ENCODE measurements at regions not wholly inside any gene's neighbourhood (a gene's known extent, or its start where the extent isn't known, plus 50 kb on each side); places are given as distances from the start of the nearest gene placed in this dataset.

- no peaks in the 10 kb centered on the region for H3K9me3 ChIP-seq (ENCODE audit: control insufficient read depth in 2 of 2, low read length in 2 of 2)
- H3K27me3 ChIP-seq (ENCODE audit: control insufficient read depth in 2 of 2, insufficient read depth in 2 of 2, low read length in 2 of 2): no peaks in the 10 kb centered on the region
- H3K4me1 ChIP-seq (ENCODE audit: control insufficient read depth in 2 of 2, insufficient read depth in 2 of 2, low read length in 2 of 2): no peaks in the 10 kb centered on the region
- H3K36me3 ChIP-seq (ENCODE audit: control insufficient read depth in 2 of 2, insufficient read depth in 2 of 2, low read length in 2 of 2): no peaks in the 10 kb centered on the region
- no peak overlapping the region for H3K9ac ChIP-seq (ENCODE audit: low read depth in 1 of 2, low read length in 2 of 2)
- H3K27ac ChIP-seq (ENCODE audit: low read depth in 2 of 2, low read length in 2 of 2): no peak overlapping the region
- H3K4me3 ChIP-seq (ENCODE audit: low read length in 2 of 2): no peak overlapping the region
These were observed 213.3 kb upstream of the ZNF536 start for GRCh38 chr19:30158893-30159245.

GRCh38 chr19:30159636-30160035 lies 212.5 kb upstream of the ZNF536 start:
- Histone ChIP-seq H3K36me3 (ENCODE audit: control insufficient read depth in 2 of 2, insufficient read depth in 2 of 2, low read length in 2 of 2) (no peaks in the 10 kb centered on the region), H3K9ac (ENCODE audit: low read depth in 1 of 2, low read length in 2 of 2) (no peak overlapping the region), H3K4me3 (ENCODE audit: low read length in 2 of 2) (no peak overlapping the region), H3K27ac (ENCODE audit: low read depth in 2 of 2, low read length in 2 of 2) (no peak overlapping the region), H3K9me3 (ENCODE audit: control insufficient read depth in 2 of 2, low read length in 2 of 2) (no peaks in the 10 kb centered on the region), H3K27me3 (ENCODE audit: control insufficient read depth in 2 of 2, insufficient read depth in 2 of 2, low read length in 2 of 2) (no peaks in the 10 kb centered on the region), H3K4me1 (ENCODE audit: control insufficient read depth in 2 of 2, insufficient read depth in 2 of 2, low read length in 2 of 2) (no peaks in the 10 kb centered on the region)

GRCh38 chr19:30160426-30160825 lies 211.8 kb upstream of the ZNF536 start:
- no peaks in the 10 kb centered on the region for H3K36me3 ChIP-seq (ENCODE audit: control insufficient read depth in 2 of 2, insufficient read depth in 2 of 2, low read length in 2 of 2)

GRCh38 chr19:30161021-30161655 lies 211.0 kb upstream of the ZNF536 start:
- H3K27ac ChIP-seq (ENCODE audit: low read depth in 2 of 2, low read length in 2 of 2): no peak overlapping the region
- H3K9me3 ChIP-seq (ENCODE audit: control insufficient read depth in 2 of 2, low read length in 2 of 2): no peaks in the 10 kb centered on the region
- no peak overlapping the region for H3K9ac ChIP-seq (ENCODE audit: low read depth in 1 of 2, low read length in 2 of 2)
- H3K27me3 ChIP-seq (ENCODE audit: control insufficient read depth in 2 of 2, insufficient read depth in 2 of 2, low read length in 2 of 2): no peaks in the 10 kb centered on the region
- H3K4me1 ChIP-seq (ENCODE audit: control insufficient read depth in 2 of 2, insufficient read depth in 2 of 2, low read length in 2 of 2): no peaks in the 10 kb centered on the region
- no peaks in the 10 kb centered on the region for H3K36me3 ChIP-seq (ENCODE audit: control insufficient read depth in 2 of 2, insufficient read depth in 2 of 2, low read length in 2 of 2)
- no peak overlapping the region for H3K4me3 ChIP-seq (ENCODE audit: low read length in 2 of 2)

More at GRCh38 chr19:30160426-30160825, 211.8 kb upstream of the ZNF536 start:
- Histone ChIP-seq H3K4me1 (ENCODE audit: control insufficient read depth in 2 of 2, insufficient read depth in 2 of 2, low read length in 2 of 2) (no peaks in the 10 kb centered on the region), H3K27me3 (ENCODE audit: control insufficient read depth in 2 of 2, insufficient read depth in 2 of 2, low read length in 2 of 2) (no peaks in the 10 kb centered on the region), H3K4me3 (ENCODE audit: low read length in 2 of 2) (no peak overlapping the region), H3K9ac (ENCODE audit: low read depth in 1 of 2, low read length in 2 of 2) (no peak overlapping the region), H3K27ac (ENCODE audit: low read depth in 2 of 2, low read length in 2 of 2) (no peak overlapping the region), H3K9me3 (ENCODE audit: control insufficient read depth in 2 of 2, low read length in 2 of 2) (no peaks in the 10 kb centered on the region)

GRCh38 chr19:30161770-30162169 lies 210.4 kb upstream of the ZNF536 start:
- no peaks in the 10 kb centered on the region for H3K4me1 ChIP-seq (ENCODE audit: control insufficient read depth in 2 of 2, insufficient read depth in 2 of 2, low read length in 2 of 2)
- no peaks in the 10 kb centered on the region for H3K9me3 ChIP-seq (ENCODE audit: control insufficient read depth in 2 of 2, low read length in 2 of 2)
- H3K36me3 ChIP-seq (ENCODE audit: control insufficient read depth in 2 of 2, insufficient read depth in 2 of 2, low read length in 2 of 2): no peaks in the 10 kb centered on the region
- no peak overlapping the region for H3K4me3 ChIP-seq (ENCODE audit: low read length in 2 of 2)
- no peaks in the 10 kb centered on the region for H3K27me3 ChIP-seq (ENCODE audit: control insufficient read depth in 2 of 2, insufficient read depth in 2 of 2, low read length in 2 of 2)
- H3K9ac ChIP-seq (ENCODE audit: low read depth in 1 of 2, low read length in 2 of 2): no peak overlapping the region
- H3K27ac ChIP-seq (ENCODE audit: low read depth in 2 of 2, low read length in 2 of 2): no peak overlapping the region

GRCh38 chr19:30162718-30163117 lies 209.5 kb upstream of the ZNF536 start:
- Histone ChIP-seq H3K9ac (ENCODE audit: low read depth in 1 of 2, low read length in 2 of 2) (no peak overlapping the region), H3K36me3 (ENCODE audit: control insufficient read depth in 2 of 2, insufficient read depth in 2 of 2, low read length in 2 of 2) (no peaks in the 10 kb centered on the region), H3K27ac (ENCODE audit: low read depth in 2 of 2, low read length in 2 of 2) (no peak overlapping the region), H3K27me3 (ENCODE audit: control insufficient read depth in 2 of 2, insufficient read depth in 2 of 2, low read length in 2 of 2) (no peaks in the 10 kb centered on the region), H3K9me3 (ENCODE audit: control insufficient read depth in 2 of 2, low read length in 2 of 2) (no peaks in the 10 kb centered on the region), H3K4me3 (ENCODE audit: low read length in 2 of 2) (no peak overlapping the region), H3K4me1 (ENCODE audit: control insufficient read depth in 2 of 2, insufficient read depth in 2 of 2, low read length in 2 of 2) (no peaks in the 10 kb centered on the region)

GRCh38 chr19:30163663-30164062 lies 208.5 kb upstream of the ZNF536 start:
- no peak overlapping the region for H3K27ac ChIP-seq (ENCODE audit: low read depth in 2 of 2, low read length in 2 of 2)
- no peaks in the 10 kb centered on the region for H3K36me3 ChIP-seq (ENCODE audit: control insufficient read depth in 2 of 2, insufficient read depth in 2 of 2, low read length in 2 of 2)
- no peak overlapping the region for H3K4me3 ChIP-seq (ENCODE audit: low read length in 2 of 2)
- H3K9me3 ChIP-seq (ENCODE audit: control insufficient read depth in 2 of 2, low read length in 2 of 2): no peaks in the 10 kb centered on the region
- H3K27me3 ChIP-seq (ENCODE audit: control insufficient read depth in 2 of 2, insufficient read depth in 2 of 2, low read length in 2 of 2): no peaks in the 10 kb centered on the region
- no peaks in the 10 kb centered on the region for H3K4me1 ChIP-seq (ENCODE audit: control insufficient read depth in 2 of 2, insufficient read depth in 2 of 2, low read length in 2 of 2)
- H3K9ac ChIP-seq (ENCODE audit: low read depth in 1 of 2, low read length in 2 of 2): no peak overlapping the region

GRCh38 chr19:30165228-30165813 lies 206.9 kb upstream of the ZNF536 start:
- H3K9ac ChIP-seq (ENCODE audit: low read depth in 1 of 2, low read length in 2 of 2): no peak overlapping the region
- no peak overlapping the region for H3K27ac ChIP-seq (ENCODE audit: low read depth in 2 of 2, low read length in 2 of 2)
- H3K4me3 ChIP-seq (ENCODE audit: low read length in 2 of 2): no peak overlapping the region
- no peaks in the 10 kb centered on the region for H3K27me3 ChIP-seq (ENCODE audit: control insufficient read depth in 2 of 2, insufficient read depth in 2 of 2, low read length in 2 of 2)
- H3K36me3 ChIP-seq (ENCODE audit: control insufficient read depth in 2 of 2, insufficient read depth in 2 of 2, low read length in 2 of 2): no peaks in the 10 kb centered on the region
- no peaks in the 10 kb centered on the region for H3K4me1 ChIP-seq (ENCODE audit: control insufficient read depth in 2 of 2, insufficient read depth in 2 of 2, low read length in 2 of 2)
- H3K9me3 ChIP-seq (ENCODE audit: control insufficient read depth in 2 of 2, low read length in 2 of 2): no peaks in the 10 kb centered on the region

- H3K9ac ChIP-seq (ENCODE audit: low read depth in 1 of 2, low read length in 2 of 2): no peak overlapping the region
- H3K27me3 ChIP-seq (ENCODE audit: control insufficient read depth in 2 of 2, insufficient read depth in 2 of 2, low read length in 2 of 2): no peaks in the 10 kb centered on the region
- no peak overlapping the region for H3K4me3 ChIP-seq (ENCODE audit: low read length in 2 of 2)
- no peaks in the 10 kb centered on the region for H3K9me3 ChIP-seq (ENCODE audit: control insufficient read depth in 2 of 2, low read length in 2 of 2)
- peaks cover 0 to 4% of the 10 kb centered on the region in 2 donors for H3K4me1 ChIP-seq (ENCODE audit: control insufficient read depth in 2 of 2, insufficient read depth in 2 of 2, low read length in 2 of 2)
- H3K36me3 ChIP-seq (ENCODE audit: control insufficient read depth in 2 of 2, insufficient read depth in 2 of 2, low read length in 2 of 2): no peaks in the 10 kb centered on the region
- H3K27ac ChIP-seq (ENCODE audit: low read depth in 2 of 2, low read length in 2 of 2): no peak overlapping the region
These were observed 204.8 kb upstream of the ZNF536 start for GRCh38 chr19:30167206-30167868.

- no peaks in the 10 kb centered on the region for H3K9me3 ChIP-seq (ENCODE audit: control insufficient read depth in 2 of 2, low read length in 2 of 2)
- no peaks in the 10 kb centered on the region for H3K27me3 ChIP-seq (ENCODE audit: control insufficient read depth in 2 of 2, insufficient read depth in 2 of 2, low read length in 2 of 2)
These were observed 204.1 kb upstream of the ZNF536 start for GRCh38 chr19:30167976-30168635.

More at GRCh38 chr19:30167976-30168635, 204.1 kb upstream of the ZNF536 start:
- Histone ChIP-seq H3K9ac (ENCODE audit: low read depth in 1 of 2, low read length in 2 of 2) (no peak overlapping the region), H3K36me3 (ENCODE audit: control insufficient read depth in 2 of 2, insufficient read depth in 2 of 2, low read length in 2 of 2) (no peaks in the 10 kb centered on the region), H3K27ac (ENCODE audit: low read depth in 2 of 2, low read length in 2 of 2) (no peak overlapping the region), H3K4me1 (ENCODE audit: control insufficient read depth in 2 of 2, insufficient read depth in 2 of 2, low read length in 2 of 2) (peaks cover 7 to 10% of the 10 kb centered on the region in 2 donors), H3K4me3 (ENCODE audit: low read length in 2 of 2) (no peak overlapping the region)
